GM19395 (cell line): ENCODE measurements at regions not wholly inside any gene's neighbourhood (a gene's known extent, or its start where the extent isn't known, plus 50 kb on each side); places are given as distances from the start of the nearest gene placed in this dataset.

Experiments used
- ATAC-seq: cut with Tn5 transposase; IDR thresholded peaks from one replicate; pipeline ENCODE4 v1.9.1; 2021; ENCODE audit warnings: mild to moderate bottlenecking, moderate library complexity; ENCODE audit not compliant: unreplicated experiment

DNA sequence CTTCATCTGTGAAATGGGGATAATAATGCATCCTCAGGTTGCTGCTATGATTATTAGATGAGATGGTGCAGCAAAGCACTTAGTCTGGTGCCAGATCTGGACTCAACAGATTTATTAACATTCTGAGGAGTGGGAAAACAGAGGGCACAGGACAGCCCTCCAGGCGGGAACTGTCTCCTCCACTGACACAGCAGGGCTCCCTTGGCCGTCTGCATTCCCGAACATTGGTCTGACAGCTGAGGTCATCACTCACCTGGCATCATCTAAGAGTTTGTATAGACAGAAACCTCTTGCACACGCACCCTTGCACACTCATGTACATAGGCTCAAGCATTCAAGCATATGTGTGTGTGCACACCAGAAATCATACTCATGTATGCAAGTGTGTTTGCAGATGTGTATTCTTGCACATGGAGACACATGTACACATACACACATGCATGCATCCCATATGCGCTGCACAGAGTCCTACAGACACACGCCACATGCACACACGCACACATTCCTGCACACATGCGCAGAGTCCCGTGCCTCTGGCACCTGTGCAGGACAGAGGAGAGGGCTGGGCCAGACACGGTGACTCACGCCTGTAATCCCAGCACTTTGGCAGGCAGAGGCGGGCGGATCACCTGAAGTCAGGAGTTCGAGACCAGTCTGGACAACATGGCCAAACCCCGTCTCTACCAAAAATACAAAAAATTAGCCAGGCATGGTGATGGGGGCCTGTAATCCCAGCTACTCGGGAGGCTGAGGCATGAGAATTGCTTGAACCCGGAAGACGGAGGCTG lies 173.3 kb upstream of the GLI2 start:
- ATAC-seq: no peak

GRCh38 chr2:120563616-120564015 lies 172.1 kb upstream of the GLI2 start:
- no peak for ATAC-seq

DNA sequence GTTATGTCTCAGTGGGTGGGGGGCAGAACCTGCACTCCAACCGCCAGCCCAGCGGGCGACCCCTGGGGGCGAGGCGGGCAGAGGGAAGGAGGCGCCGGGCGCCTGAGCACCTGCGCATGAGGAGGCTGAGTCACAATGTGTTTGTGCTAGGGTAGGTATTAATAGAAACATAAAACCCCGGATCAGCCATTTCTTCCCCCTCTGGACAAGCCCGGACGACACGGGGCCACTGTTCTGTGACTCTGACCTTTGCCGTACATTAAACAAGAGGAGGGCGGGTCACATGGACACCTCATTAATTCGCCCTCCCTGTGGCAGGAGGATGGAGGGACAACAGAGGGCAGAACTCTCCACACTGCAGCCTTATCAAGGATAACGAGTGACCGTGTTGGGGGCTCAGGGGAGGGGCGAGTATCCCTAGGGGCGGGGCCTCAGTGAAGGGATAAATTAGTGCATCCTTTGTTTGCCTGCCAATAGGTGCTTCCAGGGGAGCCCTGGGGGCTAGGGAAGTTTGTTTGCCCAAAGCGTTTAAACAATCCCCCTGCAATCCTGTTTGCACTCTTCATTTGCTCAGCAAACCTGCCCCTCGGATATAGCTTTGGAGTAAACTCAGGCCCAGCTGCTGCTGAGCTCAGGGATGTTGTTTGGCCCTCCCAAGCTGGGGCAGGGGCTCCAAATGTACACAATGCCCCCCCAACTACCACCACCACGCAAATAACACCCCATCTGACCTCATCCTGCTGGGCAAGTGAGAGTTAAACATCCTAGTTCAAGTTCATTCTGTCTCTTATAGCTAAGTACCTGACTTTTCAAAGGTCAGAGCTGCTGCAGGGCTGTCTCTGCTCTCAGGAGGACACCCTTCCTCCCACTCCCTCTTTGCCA lies 171.2 kb upstream of the GLI2 start:
- ATAC-seq: no peak

GRCh38 chr2:120565095-120565460 lies 170.6 kb upstream of the GLI2 start:
- ATAC-seq: no peak

GRCh38 chr2:120565929-120566328 lies 169.7 kb upstream of the GLI2 start:
- no peak for ATAC-seq

- no peak for ATAC-seq
These were observed 169.2 kb upstream of the GLI2 start for GRCh38 chr2:120566331-120567035.

DNA sequence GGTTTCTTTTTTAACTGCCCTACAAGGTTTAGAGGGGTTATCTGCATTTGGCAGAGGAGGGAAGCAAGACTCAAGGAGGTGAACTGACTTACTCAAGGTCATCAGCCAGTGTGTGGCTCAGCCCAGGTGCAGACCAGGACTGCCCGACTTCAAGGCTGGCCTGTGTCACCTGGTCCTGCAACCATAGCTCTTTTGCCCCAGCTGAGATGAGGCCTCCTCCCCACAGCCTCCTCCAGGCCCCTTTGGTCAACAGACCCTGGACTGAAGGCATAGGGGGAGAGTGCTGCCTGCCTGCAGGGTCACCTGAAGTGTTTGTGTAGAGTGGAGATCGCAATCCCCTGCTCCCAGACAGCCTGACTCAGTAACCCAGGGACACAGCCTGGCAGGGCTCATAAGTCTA lies 168.5 kb upstream of the GLI2 start:
- no peak for ATAC-seq

DNA sequence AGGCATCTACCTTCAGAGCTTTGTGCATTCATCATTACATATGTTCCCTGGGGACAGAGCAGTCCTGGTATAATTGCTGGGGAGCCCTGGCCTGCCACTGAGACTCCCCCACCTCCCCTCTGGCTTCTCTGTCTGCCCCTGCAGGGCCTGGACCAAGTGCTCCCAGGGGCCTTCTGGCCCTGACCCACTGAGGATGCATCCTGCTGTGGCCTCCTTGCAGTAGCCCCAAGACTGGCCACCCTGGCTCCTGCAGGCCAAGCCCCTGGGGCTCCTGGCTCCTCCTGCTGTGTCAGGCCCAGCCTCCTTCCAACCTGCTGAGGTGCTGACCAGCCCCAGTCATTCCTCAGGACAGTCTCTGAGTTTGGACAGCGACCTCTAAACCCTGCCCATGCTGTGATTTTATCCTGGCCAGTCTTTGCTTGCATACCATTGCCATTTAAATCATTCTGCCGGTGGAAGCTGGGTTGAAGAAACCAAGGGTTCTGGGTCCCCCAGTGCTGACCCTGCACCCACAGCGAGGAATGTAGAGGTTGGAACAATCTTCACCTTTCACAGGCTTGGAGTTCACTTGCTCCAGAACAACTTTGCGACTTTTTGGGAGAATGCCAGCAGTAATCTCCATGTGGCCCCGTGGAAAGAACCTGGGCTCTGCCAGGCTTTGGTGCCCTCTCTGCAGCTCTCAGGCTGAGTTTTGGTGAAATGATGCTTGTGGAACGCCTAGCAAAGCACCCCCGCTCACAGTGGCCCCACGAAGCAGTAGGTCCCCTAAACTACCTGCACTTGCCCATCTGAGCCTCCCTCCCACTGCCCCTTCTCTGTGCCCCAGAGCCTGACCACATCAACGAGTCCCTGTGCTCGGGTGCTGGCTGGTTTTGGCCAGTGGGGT lies 167.3 kb upstream of the GLI2 start:
- ATAC-seq: no peak

- ATAC-seq: no peak
These were observed 166.7 kb upstream of the GLI2 start for GRCh38 chr2:120568975-120569268.

DNA sequence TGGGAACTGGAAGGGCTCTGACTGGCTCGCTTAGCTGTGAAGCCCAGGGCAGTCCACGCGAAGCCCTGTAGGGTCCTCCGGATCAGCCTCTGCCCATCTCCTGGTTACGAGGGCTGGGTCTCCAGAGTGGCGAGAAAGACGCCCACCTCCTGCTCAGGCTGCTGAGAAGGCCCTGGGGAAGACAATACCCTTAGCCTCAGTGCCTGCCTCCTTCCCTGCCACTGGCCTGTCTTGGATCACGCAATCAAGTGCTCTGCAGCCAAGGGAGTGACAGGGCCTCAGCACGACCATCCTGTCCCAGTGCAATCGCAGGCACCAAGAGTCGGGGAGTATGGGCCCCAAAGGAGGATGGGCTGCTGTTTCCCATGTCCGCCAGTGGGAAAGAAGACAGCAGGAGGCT lies 165.7 kb upstream of the GLI2 start:
- ATAC-seq: no peak

DNA sequence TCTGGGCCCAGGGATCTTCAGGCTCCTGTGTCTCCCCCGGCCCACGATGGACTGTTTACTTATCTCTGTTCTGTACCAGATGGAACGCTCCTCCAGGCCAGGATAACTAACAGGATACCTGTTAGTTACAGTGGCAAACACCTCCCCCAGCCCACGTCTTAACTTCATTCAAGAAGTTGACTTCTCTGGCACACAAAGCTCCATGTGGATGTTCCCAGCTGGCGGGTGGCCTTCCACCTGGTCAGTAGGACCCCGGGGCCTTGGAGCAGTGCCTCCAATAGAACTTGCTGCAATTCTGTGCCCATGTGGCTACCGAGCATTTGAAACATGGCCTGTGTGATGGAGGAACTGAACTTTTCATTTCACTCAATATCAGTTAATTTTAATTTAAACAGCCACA lies 165.1 kb upstream of the GLI2 start:
- ATAC-seq: no peak

DNA sequence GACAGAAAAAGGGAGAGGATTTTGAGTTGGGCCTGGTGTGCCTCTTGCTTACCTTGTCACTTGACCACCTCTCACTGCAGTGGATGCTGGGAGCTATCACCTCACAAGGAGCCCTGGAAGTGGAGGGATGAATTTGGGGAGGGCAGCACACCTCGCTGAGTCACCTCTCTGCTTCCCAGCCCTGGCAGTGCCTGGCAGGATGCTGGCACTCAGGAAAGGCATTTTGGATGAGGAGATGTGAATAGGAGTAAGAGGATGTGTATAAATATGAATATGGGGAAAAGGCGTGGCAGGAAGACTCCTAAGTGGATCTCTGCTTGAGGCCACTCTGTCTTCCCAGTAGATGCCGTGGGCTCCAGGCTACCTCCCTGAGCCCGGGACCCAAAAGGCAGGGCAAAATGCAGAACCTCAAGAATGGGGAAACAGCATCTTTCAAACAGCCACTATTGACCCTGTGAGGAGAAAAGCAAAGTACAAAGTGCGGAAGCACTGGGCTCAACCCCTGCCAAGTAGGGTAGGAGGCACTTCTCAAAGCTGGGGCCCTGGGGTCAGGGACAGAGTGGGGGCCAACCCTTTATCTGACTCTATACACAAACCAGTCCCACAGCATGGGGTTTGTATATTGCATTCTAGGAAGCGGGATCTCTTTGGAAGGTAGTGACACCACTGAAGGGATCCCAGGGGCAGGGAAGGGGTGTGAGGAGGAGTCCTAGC lies 164.5 kb upstream of the GLI2 start:
- no peak for ATAC-seq

GRCh38 chr2:120572226-120572625 lies 163.4 kb upstream of the GLI2 start:
- ATAC-seq: no peak

DNA sequence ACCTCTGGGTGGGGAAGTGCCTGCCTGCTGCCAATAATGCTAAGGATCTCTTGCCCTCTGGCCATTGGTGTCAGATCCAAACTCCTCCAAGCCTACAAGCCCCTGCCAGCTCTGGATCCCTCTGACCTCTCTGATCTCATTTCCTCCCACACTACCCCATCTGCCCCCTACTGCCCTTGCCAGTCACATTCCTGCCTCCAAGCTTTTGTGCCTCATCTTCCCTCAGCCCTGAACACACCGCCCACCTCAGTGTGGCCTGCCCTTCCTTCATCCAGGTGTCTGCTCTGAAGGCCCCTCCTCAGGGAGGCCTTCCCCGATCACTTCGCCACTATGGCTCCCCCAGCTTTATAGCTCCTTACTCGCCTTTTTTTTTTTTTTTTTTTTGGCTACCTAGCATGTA lies 161.0 kb upstream of the GLI2 start:
- ATAC-seq: no peak

GRCh38 chr2:120575966-120576365 lies 159.7 kb upstream of the GLI2 start:
- no peak for ATAC-seq

DNA sequence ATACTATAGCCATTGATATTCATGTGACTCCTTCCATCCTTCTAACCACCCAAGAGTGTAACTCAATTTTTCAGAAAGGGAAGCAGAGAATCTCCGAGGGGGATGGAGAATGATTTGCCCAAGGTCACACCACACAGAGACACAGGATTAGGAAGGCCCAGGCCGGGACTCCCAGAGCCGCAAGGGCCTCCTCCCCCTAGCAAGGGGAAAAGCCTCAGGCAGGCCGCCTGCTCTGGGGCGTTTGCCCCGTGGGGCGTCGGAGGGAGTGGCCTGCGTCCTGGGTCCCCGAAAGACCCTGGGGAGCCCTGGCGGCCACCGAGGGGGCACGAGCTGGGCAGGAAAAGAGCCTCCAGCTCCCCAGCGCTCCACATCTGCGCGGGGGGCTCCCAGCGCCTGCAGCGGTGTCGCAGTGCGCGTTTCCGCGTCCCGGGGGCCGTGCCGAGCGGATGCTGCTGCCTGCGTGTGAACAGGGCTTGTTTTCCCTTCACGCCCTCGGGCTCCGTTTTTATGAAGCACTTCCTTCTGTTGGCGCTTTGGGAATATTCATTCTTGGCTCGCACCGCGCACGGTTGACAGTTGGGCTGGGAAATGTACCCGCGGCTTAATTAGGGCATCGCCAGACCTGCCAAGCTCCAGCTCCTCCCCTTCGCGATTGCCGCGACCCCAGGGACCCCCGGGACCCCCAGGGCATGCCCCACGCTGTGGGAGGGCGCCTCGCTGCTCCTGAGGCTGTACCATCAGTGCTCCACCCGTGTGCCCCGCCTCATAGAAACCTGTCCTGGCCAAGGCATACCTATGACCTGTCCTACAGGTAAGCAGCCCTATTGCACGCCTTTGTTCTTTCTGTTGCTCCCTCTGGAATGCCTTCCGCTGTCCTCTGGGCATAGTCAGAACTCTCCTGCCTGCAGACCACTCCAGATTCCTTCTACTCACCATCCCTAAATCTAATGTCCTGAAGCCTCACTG lies 158.9 kb upstream of the GLI2 start:
- no peak for ATAC-seq

GRCh38 chr2:120577721-120578295 lies 157.9 kb upstream of the GLI2 start:
- ATAC-seq: no peak

- ATAC-seq: no peak
These were observed 156.9 kb upstream of the GLI2 start for GRCh38 chr2:120578576-120579352.
